GM21423 (cell line): ENCODE measurements at regions not wholly inside any gene's neighbourhood (a gene's known extent, or its start where the extent isn't known, plus 50 kb on each side); places are given as distances from the start of the nearest gene placed in this dataset.
A peak's percentile ranks its signal among the peaks of the same experiment; 100 is the strongest.
"Not testable (repeated sequence)": the region's sequence is repeated elsewhere in the genome, so short reads cannot be mapped to it uniquely, and the experiment has no call there.

Experiments
- ATAC-seq: cut with Tn5 transposase; IDR thresholded peaks from one replicate; pipeline ENCODE4 v1.9.1; 2021; ENCODE audit warnings: mild to moderate bottlenecking, moderate library complexity; ENCODE audit not compliant: unreplicated experiment

DNA sequence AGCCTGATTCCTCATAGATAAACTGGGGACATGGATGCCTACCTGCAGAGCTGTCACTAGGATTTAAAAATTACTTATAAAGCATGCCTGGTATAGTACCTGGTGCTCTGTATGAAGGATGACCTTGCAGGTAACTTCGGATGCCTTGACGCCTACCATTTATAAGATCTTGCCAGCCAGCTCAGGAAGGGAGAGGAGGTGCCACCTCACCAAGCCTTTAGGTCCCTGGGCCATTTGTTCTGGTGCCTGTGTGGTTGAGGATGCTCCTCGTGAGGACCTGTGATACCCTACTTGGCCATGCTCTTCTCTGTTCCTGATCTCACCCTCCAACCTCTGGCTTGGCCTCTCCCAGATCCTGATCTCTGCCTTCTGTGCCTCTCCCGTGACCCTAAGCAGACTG is 85.2 kb downstream of the FDX1 start:
- ATAC-seq: no peak

DNA sequence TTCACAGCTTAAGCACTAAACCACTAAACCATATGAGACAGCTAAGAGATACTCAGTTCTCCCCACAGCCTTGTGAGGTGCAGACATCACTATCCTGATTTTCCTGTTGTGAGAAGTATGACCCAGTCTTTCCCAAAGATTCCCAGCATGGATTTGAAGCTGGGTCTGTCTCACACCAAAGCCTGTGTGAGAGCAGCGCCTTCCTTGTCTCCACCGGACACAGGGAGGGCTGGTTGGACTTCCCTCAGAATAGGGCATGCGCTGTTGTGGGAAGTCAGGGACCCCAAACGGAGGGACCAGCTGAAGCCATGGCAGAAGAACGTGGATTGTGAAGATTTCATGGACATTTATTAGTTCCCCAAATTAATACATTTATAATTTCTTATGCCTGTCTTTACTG is 87.6 kb downstream of the FDX1 start:
- not testable (repeated sequence) for ATAC-seq

DNA sequence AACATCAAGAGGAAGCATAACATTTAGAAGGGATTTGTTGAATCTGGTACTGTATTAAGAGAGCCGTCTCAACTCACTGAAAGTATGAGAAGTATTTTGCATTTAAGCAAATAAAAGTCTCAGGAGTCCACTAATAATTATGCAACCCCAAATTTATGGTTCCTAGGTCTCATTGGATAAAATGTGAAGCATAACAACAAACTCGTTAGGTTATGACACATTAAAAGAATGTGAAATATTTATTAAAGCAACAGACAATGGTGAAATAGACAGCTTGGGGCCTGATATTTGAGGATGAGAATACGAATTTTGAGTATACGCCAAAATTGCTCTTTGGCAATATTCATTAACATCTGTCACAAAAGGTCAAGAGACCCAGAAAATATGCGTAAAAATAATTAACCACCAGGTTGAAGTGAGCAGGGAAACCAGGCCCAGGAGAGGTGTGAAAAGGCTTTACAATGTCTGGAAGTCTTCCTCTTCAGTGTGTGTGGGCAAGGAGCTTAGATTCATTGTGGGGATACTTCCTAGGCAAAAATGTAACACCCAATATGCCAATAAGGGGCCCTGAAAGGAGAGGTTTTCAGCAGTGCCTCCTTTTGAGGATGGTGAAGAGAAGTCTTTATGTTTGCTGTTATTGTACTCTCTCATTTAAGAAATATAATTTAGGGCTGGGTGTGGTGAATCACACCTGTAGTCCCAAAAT is 89.2 kb downstream of the FDX1 start:
- ATAC-seq: no peak

DNA sequence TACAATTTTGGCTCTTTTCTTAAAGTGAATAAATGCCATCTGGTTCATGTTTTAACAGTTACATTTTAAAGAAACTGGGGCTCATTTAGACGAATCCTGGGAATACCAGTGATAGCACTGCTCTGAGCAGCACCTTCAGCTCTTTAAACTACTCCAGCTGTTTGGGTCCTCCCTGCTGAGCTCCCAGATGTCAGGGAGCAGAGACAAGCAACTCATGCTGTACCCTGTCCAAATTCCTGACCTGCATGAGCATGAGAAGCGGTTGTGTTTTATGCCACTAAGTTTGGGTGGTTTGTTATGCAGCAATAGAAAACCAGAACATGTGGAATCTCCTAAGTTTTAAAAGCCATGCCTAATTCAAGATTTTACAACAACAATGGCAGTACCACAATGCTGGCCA is 90.0 kb downstream of the FDX1 start:
- ATAC-seq: no peak

DNA sequence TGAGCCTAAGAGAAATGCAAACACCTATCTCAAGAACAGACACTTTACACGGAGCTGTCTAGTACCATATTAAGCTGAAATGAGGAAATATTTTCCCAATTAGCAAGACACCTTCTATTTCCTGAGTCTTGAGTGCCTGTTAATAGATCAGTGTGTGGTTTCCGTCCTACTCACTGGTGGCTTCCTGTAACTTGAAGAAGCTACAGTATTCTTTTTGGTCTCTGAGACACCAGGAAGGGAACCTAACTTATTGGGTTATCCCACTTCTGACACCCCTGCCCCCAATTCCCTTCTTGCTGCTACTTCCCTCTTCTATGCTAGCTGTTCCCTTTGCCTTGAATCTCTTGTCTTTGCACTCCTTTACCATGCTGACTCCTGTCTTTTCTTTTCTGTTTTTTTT is 92.7 kb downstream of the FDX1 start:
- ATAC-seq: no peak

DNA sequence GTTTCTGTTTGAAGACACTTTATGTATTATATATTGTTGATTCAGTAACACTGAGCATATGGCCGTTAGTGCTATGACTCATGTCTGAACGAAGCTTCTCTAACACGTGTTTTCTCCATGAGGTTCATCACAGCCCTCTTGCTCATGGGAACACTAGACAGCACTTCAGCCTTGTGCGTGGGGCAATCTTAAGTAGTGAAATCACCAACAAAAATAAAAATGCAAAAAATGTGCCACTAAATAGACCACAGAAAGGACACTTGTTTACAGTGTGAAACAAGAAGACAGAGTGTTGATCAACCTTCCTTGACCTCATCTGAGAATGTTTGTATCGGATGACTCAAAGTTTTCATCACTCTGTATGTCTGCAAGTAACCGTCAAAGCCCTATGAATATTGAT is 94.5 kb downstream of the FDX1 start:
- no peak for ATAC-seq

DNA sequence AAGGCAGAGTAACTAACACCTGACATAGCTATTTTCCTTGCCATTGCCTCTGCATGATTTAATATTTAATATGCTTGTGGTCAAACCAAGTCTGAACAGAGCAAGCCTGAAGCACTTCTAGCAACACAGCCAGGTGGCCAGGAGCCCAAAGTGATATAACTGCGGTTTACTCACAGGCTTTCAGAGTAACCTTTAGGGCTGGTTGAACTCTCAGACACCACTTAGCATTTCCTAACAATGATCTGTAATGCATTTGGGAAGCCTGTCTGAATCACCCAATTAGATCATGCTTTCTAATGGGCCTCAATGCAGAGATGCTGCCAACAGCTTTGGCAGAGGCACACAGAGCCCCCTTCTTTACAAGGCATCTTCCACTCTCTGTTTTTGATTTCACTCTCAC is 96.1 kb downstream of the FDX1 start:
- peak; percentile 91 for ATAC-seq

DNA sequence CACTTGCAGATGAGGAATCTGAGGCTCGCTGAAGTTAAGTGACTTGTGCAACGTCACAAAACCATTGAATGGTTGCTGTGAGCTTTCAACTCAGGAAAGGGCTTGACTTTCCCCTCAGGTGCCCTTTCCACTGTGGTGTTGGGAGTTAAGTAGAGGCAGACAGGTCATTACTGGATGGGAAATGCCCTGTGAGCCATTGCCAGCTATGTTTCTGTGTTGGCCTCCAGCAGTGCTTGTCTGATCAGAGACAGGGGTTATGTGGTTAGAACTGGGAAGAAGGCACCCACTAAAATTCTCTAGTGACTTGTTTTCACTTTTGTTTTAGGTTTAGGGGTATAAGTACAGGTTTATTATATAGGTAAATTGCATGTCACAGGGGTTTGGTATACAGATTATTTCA is 96.6 kb downstream of the FDX1 start:
- ATAC-seq: peak; percentile 51
